ENCODE measurements at regions not wholly inside any gene's neighbourhood (a gene's known extent, or its start where the extent isn't known, plus 50 kb on each side); places are given as distances from the start of the nearest gene placed in this dataset.

- DNase-seq (ENCODE audit: low read depth) = no peak
Measured at GRCh38 chr12:28882444-28882843, 266.6 kb upstream of the FAR2 start.

DNA sequence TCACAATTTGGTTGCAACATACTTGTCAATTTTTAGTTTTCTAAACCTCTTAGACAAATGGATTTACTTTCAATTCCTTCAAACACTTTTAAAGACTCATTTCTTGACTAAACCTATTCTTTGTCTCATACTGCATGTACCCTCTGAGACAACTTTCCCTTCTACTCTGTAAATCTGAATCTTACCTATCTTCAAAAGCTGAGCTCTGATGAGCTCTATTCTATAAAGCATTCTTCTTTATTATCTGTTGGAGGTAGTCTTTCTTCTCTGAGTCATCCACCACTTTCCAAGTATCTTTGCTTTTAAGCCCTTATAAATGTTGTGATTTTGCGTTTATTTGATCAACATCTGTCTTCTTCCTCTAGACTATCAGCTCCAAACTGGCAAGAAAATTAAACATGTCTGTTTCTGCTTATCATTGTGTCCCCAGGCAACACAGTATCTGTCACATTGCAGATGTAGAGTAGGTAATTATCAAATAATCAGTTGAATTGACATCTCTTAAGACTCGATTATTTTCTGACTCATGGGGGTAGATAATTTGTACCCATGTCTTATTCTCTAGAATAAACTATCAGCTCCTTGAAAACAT is 265.6 kb upstream of the FAR2 start:
- DNase-seq (ENCODE audit: low read depth) = no peak

- peak; percentile 12 for DNase-seq (ENCODE audit: low read depth)
Measured at GRCh38 chr12:28884904-28885679, 264.0 kb upstream of the FAR2 start.

- DNase-seq (ENCODE audit: low read depth) = no peak
Measured at GRCh38 chr12:28885928-28886327, 263.1 kb upstream of the FAR2 start.

GRCh38 chr12:28887461-28887990 is 261.6 kb upstream of the FAR2 start:
- DNase-seq (ENCODE audit: low read depth) = no peak

DNA sequence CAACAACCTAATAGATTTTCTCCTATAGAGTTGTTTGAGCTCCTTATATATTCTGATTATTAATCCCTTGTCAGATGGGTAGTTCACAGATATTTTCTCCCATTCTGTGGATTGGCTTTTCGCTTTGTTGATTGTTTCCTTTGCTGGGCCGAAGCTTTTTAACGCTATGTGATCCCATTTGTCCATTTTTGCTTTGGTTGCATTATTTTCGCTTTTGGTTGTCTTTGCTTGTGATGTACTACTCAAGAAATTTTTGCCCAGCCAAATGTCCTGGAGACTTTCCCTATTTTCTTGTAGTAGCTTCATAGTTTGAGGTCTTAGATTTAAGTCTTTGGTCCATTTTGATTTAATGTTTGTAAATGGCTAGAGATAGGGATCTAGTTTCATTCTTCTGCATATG is 258.4 kb upstream of the FAR2 start:
- DNase-seq (ENCODE audit: low read depth) = no peak

DNA sequence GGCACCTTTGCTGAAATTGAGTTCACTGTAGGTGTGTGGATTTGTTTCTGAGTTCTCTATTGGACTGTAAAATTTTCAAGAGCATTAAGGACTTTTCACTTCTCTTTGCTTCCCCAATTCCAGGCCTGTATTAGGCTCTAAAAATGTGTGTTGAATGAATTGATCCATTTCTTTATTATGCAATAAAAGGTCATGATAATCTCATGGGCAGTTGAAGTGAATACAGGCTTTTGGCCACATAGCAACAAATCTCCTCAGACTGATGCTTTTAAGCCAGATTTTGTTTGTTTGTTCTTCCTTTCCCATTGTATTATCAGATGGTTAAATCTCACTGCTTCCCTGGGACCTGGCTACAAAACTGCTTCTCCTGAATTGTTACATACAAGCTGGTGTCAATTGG is 258.0 kb upstream of the FAR2 start:
- DNase-seq (ENCODE audit: low read depth) = no peak

- peak; percentile 40 for DNase-seq (ENCODE audit: low read depth)
Measured at GRCh38 chr12:28893365-28893764, 255.7 kb upstream of the FAR2 start.

GRCh38 chr12:28893856-28894255 is 255.2 kb upstream of the FAR2 start:
- no peak for DNase-seq (ENCODE audit: low read depth)

DNA sequence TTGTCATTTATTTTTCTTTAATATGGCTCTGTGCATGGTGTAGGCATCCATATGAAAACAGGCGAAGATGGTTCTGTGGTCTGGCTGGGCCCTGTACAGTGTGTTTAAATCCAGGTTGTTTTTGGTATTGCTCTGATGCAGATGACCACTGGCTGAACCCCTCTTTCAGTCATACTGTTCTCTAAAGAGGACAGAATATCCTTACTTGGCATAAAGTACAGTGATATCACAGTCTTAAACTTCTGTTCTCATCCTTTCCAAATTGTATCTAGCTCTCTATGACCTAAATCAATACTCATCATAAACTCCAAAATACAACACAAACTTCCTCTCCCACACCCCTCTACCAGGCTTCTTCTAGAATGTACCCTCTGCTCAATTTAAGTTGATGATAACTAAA is 252.7 kb upstream of the FAR2 start:
- DNase-seq (ENCODE audit: low read depth) = no peak

GRCh38 chr12:28898038-28898437 is 251.0 kb upstream of the FAR2 start:
- DNase-seq (ENCODE audit: low read depth) = no peak

DNA sequence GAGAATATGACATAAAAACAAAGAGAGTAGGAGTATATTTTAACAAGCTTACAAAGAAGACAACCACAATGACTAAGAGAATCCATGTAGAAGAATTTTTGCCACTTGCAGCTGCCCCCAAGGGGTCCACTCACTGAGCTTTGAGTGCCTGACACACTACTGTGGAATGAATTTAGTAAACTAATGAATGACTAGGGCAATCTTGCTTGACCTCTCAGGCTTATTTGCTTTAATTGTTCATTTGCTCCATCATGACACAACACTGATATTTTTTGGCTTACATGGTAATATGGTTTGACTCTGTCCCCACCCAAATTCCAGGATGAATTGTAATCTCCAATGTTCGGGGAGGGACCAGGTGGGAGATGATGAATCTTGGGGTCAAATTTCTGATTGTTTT is 249.1 kb upstream of the FAR2 start:
- DNase-seq (ENCODE audit: low read depth) = peak; percentile 72

- DNase-seq (ENCODE audit: low read depth) = no peak
Measured at GRCh38 chr12:28905220-28905955, 243.7 kb upstream of the FAR2 start.

DNA sequence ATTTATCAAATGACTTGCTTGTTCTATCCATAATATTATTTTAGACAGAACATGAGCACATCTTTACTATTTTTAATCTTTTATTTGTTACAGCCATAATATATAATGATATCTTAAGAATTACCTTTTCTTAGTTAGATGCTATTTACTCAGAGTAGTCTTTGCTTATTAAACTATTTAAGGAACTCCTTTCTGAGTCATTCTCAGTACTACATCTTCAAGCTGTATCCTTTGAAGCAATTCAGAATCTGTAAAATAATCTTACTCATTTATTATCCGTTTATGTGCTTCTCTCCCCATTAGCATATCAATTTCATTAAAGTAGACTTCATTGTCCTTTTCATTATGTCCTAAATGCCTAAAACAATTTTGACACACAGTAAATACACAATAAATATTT is 240.4 kb upstream of the FAR2 start:
- DNase-seq (ENCODE audit: low read depth) = no peak

DNA sequence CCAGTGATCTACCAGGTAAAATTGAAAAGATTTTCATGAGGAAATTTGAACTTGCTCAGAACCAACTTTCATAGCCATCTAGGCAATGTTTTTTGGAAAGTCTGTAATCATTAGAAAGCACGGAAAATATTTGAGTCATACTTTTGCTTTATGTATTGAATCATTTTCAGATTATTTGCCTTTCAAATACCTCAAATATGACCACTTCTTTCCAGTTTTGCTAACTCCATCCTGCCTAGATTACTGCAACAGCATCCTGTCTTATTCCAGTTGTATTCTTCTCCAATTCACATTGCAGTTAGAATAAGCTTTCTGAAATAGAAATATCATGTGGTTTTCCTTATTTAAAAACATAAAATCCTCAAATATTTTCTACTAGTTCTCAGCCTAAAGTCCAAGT is 239.8 kb upstream of the FAR2 start:
- no peak for DNase-seq (ENCODE audit: low read depth)

GRCh38 chr12:28925719-28926376 is 223.2 kb upstream of the FAR2 start:
- DNase-seq (ENCODE audit: low read depth) = peak; percentile 92

- DNase-seq (ENCODE audit: low read depth) = no peak
Measured at GRCh38 chr12:28930704-28931103, 218.4 kb upstream of the FAR2 start.

GRCh38 chr12:28933176-28933575 is 215.9 kb upstream of the FAR2 start:
- no peak for DNase-seq (ENCODE audit: low read depth)

DNA sequence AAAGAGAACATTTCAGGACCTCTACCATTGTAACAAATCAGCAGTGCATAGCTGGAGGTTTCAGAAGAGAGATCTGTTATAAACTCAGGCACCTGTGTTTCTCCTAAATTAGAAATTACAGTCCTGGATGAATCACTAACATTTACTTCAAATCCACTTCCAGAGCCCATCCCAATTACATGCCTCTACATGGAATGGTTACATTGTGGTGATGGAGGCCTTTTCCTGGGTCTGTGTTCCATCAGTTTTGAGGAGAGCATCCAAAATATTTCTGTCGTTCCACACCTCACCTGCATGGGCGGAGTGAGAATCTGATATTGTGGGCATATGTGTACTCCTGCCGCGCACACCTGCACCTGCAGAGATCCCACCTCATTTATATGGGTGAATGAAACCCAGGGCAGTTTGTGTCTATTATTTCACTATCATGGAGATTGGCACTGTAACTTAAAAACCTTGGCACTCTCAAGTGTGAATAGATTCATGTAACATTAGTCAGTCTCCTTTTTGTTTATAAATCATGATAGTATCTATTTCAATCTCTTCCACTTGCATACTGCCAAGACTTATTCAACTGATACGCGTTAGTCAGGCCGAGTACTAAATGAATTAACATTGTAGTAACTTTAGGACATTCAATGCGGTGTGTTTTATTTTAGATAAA is 215.1 kb upstream of the FAR2 start:
- no peak for DNase-seq (ENCODE audit: low read depth)

DNA sequence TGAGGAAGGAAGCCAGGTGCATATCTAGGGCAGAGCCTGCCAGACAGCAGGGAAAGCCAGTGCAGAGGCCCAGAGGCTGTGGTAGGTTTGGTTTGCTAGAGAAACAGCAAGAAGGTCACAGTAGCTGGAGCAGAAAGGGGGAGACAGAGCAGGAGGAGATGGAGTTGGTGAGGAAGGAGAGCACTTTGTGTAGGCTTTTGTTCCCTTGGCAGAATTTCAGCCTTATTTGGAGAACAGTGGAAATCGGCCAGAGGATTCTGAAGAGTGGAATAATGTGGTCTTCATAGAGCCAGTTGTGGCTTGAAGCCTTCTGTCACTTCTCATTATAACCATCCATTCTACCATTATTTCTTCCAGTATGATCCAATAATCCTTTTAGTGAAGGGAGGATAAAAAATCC is 212.9 kb upstream of the FAR2 start:
- no peak for DNase-seq (ENCODE audit: low read depth)

DNA sequence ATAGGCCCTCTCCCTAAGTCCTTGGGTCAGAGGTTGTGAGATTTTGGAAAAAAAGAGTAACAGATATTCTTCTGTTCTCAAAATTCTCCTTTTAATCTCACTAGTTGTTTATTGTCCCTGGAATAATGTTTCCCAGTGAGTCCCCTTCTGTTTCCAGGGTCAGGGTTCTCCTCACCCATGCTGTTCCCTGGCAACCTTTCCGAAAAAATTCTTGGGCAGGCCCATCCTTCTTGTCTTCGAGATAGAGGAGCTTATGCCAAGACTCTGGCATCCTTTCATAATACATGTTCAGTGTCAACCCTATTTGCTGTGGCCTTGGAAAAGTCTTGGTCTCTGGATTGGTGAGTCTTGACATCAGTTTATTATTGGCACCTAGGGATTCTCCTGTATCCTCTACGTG is 212.4 kb upstream of the FAR2 start:
- no peak for DNase-seq (ENCODE audit: low read depth)

DNA sequence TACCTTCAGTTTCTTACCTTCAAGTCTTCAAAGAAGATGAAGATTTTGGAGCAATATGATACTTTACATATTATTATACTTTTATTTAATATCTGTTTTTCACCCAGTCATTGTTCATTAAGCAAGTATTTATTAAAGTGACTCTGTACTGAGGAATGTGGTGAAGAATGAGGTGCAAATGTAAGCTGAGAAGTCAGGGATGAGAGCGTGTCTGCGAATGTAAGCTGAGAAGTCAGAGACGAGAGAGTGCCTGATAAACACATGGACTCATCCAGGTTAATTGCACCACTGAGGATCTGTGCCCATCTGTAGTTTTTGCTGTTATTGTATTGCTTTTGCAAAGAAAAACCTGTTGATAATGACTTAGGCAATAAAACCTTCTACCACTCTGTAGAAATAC is 211.9 kb upstream of the FAR2 start:
- no peak for DNase-seq (ENCODE audit: low read depth)

Data from GM04504 (cell line).